IMR-90 (cell line): ENCODE measurements at regions not wholly inside any gene's neighbourhood (a gene's known extent, or its start where the extent isn't known, plus 50 kb on each side); places are given as distances from the start of the nearest gene placed in this dataset.

Experiments used
- ATAC-seq: fragments of 200-7000 bp; cut with Tn5 transposase; 2 replicates; pipeline ENCODE4 v1.9.1; 2020; ENCODE audit warnings: low read depth, mild to moderate bottlenecking, moderate library complexity
- BruUV-seq: library from RNA; stranded (reverse); fragments of 400-500 nt; replicated peaks from 2 replicates; lab custom pipeline; 2021; lab: Mats Ljungman, UMichigan
- CTCF ChIA-PET: fragments of 300-600 bp; formaldehyde crosslinking; extraction: SDS; loops from one replicate; lab custom pipeline; 2021; ENCODE audit warnings: antibody characterized with exemption; lab: Yijun Ruan, JAX
- POLR2A ChIA-PET: fragments of 300-600 bp; sonication (Branson Sonifier 250); formaldehyde crosslinking; loops from one replicate; lab custom pipeline; 2022; ENCODE audit warnings: antibody characterized with exemption; ENCODE audit not compliant: unreplicated experiment; lab: Charles Lee
- DNase-seq: peaks from one replicate; pipeline ENCODE4 v3.0.0; 2013
- H2AFZ ChIP-seq: replicated peaks from 2 replicates; pipeline ENCODE3; 2013; ENCODE audit warnings: low read length, mild to moderate bottlenecking; ENCODE audit not compliant: poor library complexity
- H2AK5ac ChIP-seq: 2 replicates; pipeline ENCODE4 v1.6.1; 2013; ENCODE audit warnings: low read depth, low read length, inconsistent platforms
- H2AK9ac ChIP-seq: replicated peaks from 2 replicates; pipeline ENCODE3; 2013; ENCODE audit warnings: mild to moderate bottlenecking, low read depth, low read length, moderate library complexity; ENCODE audit not compliant: poor library complexity
- H2BK120ac ChIP-seq: 2 replicates; pipeline ENCODE4 v1.6.1; 2013; ENCODE audit warnings: low read depth, low read length, inconsistent platforms
- H2BK15ac ChIP-seq: 3 replicates; pipeline ENCODE4 v1.6.1; 2013; ENCODE audit warnings: low read depth, low read length, inconsistent platforms
- H2BK20ac ChIP-seq: 2 replicates; pipeline ENCODE4 v1.6.1; 2013; ENCODE audit warnings: low read depth, mild to moderate bottlenecking, inconsistent platforms, low read length, moderate library complexity
- H2BK5ac ChIP-seq: 2 replicates; pipeline ENCODE4 v1.6.1; 2013; ENCODE audit warnings: mild to moderate bottlenecking, low read depth, low read length, inconsistent platforms; ENCODE audit not compliant: poor library complexity, severe bottlenecking
- H3K14ac ChIP-seq: replicated peaks from 2 replicates; pipeline ENCODE4 v1.6.1; 2013; ENCODE audit warnings: low read depth, low read length, inconsistent platforms
- H3K18ac ChIP-seq: 2 replicates; pipeline ENCODE4 v1.6.1; 2013; ENCODE audit warnings: low read depth, low read length, control low read depth
- H3K23ac ChIP-seq: 2 replicates; pipeline ENCODE4 v1.6.1; 2013; ENCODE audit warnings: low read depth, low read length, inconsistent platforms
- H3K27ac ChIP-seq: 2 replicates; pipeline ENCODE4 v1.5.1; 2013; ENCODE audit warnings: mild to moderate bottlenecking, control low read depth, low read length; ENCODE audit not compliant: insufficient read depth
- H3K27me3 ChIP-seq: 2 replicates; pipeline ENCODE4 v1.6.1; 2013; ENCODE audit warnings: low read length; ENCODE audit not compliant: control insufficient read depth, insufficient read depth
- H3K36me3 ChIP-seq: 2 replicates; pipeline ENCODE4 v1.6.1; 2013; ENCODE audit warnings: low read length, mixed read lengths; ENCODE audit not compliant: control insufficient read depth, insufficient read depth
- H3K4ac ChIP-seq: 2 replicates; pipeline ENCODE4 v1.6.1; 2013; ENCODE audit warnings: low read depth, low read length, inconsistent platforms
- H3K4me1 ChIP-seq: 2 replicates; pipeline ENCODE4 v1.6.1; 2013; ENCODE audit warnings: low read length, mixed read lengths; ENCODE audit not compliant: control insufficient read depth, insufficient read depth
- H3K4me2 ChIP-seq: 2 replicates; pipeline ENCODE4 v1.6.1; 2013; ENCODE audit warnings: low read depth, mild to moderate bottlenecking, control low read depth, low read length, moderate library complexity
- H3K4me3 ChIP-seq: 2 replicates; pipeline ENCODE4 v1.5.1; 2013; ENCODE audit warnings: low read depth, mild to moderate bottlenecking, control low read depth, low read length, moderate library complexity; ENCODE audit not compliant: insufficient read depth
- H3K56ac ChIP-seq: 2 replicates; pipeline ENCODE4 v1.6.1; 2013; ENCODE audit warnings: low read length, inconsistent platforms; ENCODE audit not compliant: insufficient read depth; ENCODE audit errors: extremely low read depth
- H3K79me1 ChIP-seq, 2 experiments: 2 replicates each; pipeline ENCODE4 v1.6.1; 2013; ENCODE audit warnings: low read length in 2 of 2, inconsistent platforms in 1 of 2, low read depth in 1 of 2
- H3K9ac ChIP-seq: 2 replicates; pipeline ENCODE4 v1.6.1; 2013; ENCODE audit warnings: low read depth, low read length, control low read depth
- H3K9me1 ChIP-seq: 2 replicates; pipeline ENCODE4 v1.6.1; 2013; ENCODE audit warnings: low read length, inconsistent platforms; ENCODE audit not compliant: insufficient read depth
- H3K9me3 ChIP-seq: 2 replicates; pipeline ENCODE4 v1.6.1; 2013; ENCODE audit warnings: low read length; ENCODE audit not compliant: control insufficient read depth, insufficient read depth
- H4K20me1 ChIP-seq: 2 replicates; pipeline ENCODE4 v1.6.1; 2013; ENCODE audit warnings: low read length, inconsistent platforms; ENCODE audit not compliant: insufficient read depth
- H4K5ac ChIP-seq: 2 replicates; pipeline ENCODE4 v1.6.1; 2013; ENCODE audit warnings: mild to moderate bottlenecking, low read depth, low read length, control low read depth
- H4K8ac ChIP-seq, 2 experiments: 2 replicates each; pipeline ENCODE4 v1.6.1; 2013; ENCODE audit warnings: low read depth in 2 of 2, low read length in 2 of 2, control low read depth in 1 of 2, inconsistent platforms in 1 of 2
- H4K91ac ChIP-seq: 2 replicates; pipeline ENCODE4 v1.6.1; 2013; ENCODE audit warnings: low read depth, low read length, inconsistent platforms; ENCODE audit not compliant: insufficient read depth
- RAD21 ChIP-seq: IDR thresholded peaks from 2 replicates; pipeline ENCODE4 v1.6.1; 2012; ENCODE audit warnings: low read length, improper control_type of control experiment
- WGBS, 2 experiments: methylation state at CpG; one replicate each; pipeline versions ENCODE4 v1.1.5 to v1.1.7; 2013; ENCODE audit warnings: missing lambda C conversion rate in 2 of 2; ENCODE audit not compliant: insufficient read length in 1 of 2; ENCODE audit errors: extremely low coverage in 2 of 2; 5-methylcytosine and 5-hydroxymethylcytosine counted together
- dilution Hi-C: fragments of 300-500 bp; cut with HindIII; formaldehyde crosslinking; loops from one replicate; pipeline ENCODE4 v1.14.3; 2018; ENCODE audit warnings: low sequenced_read_pairs; ENCODE audit not compliant: unreplicated experiment
- in situ Hi-C: fragments of 300-500 bp; cut with MboI; formaldehyde crosslinking; loops from 3 replicates; pipeline ENCODE4 v1.14.3; 2019; ENCODE audit warnings: low sequenced_read_pairs, inconsistent platforms, mixed read lengths
- intact Hi-C: fragments of 100-400 bp; cut with micrococcal nuclease; formaldehyde crosslinking; loops from 2 replicates; pipeline ENCODE4 v1.10.0; 2022

DNA sequence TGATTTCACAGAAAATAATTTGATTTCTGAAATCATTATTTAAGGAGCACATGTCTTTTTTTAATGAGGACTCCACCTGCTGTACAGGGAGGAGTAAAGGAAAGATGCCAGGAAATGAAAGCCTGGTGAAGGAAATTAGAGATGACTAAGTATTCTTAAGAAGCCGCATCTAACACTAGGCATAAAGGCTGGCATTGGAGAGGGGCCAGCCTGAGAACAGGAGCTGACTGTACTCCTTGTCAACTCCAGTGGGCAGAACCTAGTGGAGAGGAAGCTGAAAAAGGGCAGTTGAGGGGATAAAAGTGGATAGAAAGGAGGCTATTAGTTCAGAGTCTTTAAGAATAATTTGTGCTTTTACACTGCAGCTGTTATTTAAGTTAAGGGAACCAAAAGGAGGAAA lies 393.0 kb downstream of the PPP1R2C start:
- Histone ChIP-seq H2AFZ (no peak overlapping the region), H3K9me3 (no peaks in the 10 kb centered on the region), H3K79me1 (no peaks in the 10 kb centered on the region), H2AK5ac (no peak overlapping the region), H2BK5ac (no peak overlapping the region), H4K91ac (no peak overlapping the region), H2BK120ac (no peak overlapping the region), H3K18ac (no peak overlapping the region), H2AK9ac (no peak overlapping the region), H3K27ac (no peak overlapping the region), H3K23ac (no peak overlapping the region), H4K8ac (no peak overlapping the region), H3K4me2 (no peak overlapping the region), H3K56ac (no peak overlapping the region), H3K36me3 (no peaks in the 10 kb centered on the region), H3K4ac (no peak overlapping the region), H3K14ac (no peak overlapping the region), H3K4me3 (no peak overlapping the region), H4K5ac (no peak overlapping the region), H4K20me1 (no peaks in the 10 kb centered on the region), H3K9ac (no peak overlapping the region), H3K9me1 (no peaks in the 10 kb centered on the region), H3K27me3 (peaks cover 5% of the 10 kb centered on the region; the same call in 1 of the 2 replicates), H2BK20ac (no peak overlapping the region), H3K4me1 (no peaks in the 10 kb centered on the region), H2BK15ac (no peak overlapping the region)
- no peak for ATAC-seq
- POLR2A ChIA-PET, result interaction anchor here (0.6 kb wide), 1 partner anchor 33 kb away, joined by 3 read pairs; no protein-coding TSS in a partner anchor
- DNase-seq, result no peak
- in situ Hi-C loops, result no loop called here
- CTCF ChIA-PET, result no interaction called here
- dilution Hi-C loops, result no loop called here
- no TSS peak for BruUV-seq
- TF ChIP-seq RAD21, result no peak
- WGBS, 2 experiments, result no CpG with 5 or more reads among the region's 1 CpG
- intact Hi-C loops, result no loop called here
